GM21528 (cell line): ENCODE measurements at regions not wholly inside any gene's neighbourhood (a gene's known extent, or its start where the extent isn't known, plus 50 kb on each side); places are given as distances from the start of the nearest gene placed in this dataset.

Experiments
- ATAC-seq: cut with Tn5 transposase; IDR thresholded peaks from one replicate; pipeline ENCODE4 v1.9.1; 2021; ENCODE audit warnings: mild to moderate bottlenecking, moderate library complexity; ENCODE audit not compliant: unreplicated experiment, low FRiP score

DNA sequence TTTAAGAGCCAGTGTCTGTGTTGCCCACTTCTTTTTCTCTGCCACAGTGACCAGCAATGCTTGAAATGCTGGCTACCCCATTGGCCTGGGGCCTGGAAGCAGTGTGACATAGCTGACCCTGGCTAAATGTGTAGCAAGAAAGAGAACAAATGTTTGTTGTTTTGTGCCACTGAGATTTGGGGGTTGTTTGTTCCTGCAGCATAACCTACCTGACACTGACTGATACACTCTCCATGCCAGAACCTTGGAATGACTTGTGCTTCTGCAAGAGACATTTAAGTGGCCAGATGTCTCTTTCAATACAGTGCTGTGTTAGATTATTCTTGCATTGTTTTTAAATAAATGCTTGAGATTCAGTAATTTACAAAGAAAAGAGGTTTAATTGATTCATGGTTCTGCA is 411.5 kb downstream of the TYW1 start:
- no peak for ATAC-seq

DNA sequence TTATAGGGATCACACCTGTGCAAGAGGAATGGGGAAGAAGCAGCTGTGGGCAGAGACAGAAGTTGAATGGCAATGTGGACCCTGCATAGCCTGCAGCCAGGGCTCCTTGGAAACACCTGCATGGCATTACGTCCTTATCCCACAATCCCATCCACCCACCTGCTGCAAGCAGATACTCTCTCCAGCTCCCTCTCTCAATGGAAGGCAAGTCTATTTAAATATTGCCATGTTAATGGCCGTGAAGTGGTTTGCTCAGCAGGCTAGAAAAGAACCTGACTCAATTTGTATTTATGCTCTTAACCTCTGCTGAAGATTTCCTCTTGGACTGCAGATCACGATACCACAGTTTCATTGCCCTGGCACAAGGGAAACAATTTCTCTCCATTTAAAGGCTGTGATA is 417.0 kb downstream of the TYW1 start:
- no peak for ATAC-seq

DNA sequence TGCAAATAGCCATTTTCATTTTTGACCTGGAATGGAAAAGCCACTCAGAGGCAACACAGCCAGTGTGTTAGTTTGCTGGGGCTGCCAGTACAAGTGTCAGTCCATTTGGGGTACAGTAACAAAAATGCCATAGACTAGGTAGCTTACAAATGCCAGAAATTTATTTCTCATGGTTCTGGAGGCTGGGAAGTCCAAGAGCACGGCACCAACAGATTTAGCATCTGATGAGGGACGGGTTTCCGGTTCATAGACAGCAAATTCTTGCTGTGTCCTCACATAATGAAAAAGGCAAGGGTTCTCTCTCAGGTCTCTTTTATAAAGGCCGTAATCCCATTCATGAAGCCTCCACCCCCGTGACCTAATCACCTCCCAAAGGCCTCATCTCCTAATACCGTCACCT is 418.2 kb downstream of the TYW1 start:
- no peak for ATAC-seq

DNA sequence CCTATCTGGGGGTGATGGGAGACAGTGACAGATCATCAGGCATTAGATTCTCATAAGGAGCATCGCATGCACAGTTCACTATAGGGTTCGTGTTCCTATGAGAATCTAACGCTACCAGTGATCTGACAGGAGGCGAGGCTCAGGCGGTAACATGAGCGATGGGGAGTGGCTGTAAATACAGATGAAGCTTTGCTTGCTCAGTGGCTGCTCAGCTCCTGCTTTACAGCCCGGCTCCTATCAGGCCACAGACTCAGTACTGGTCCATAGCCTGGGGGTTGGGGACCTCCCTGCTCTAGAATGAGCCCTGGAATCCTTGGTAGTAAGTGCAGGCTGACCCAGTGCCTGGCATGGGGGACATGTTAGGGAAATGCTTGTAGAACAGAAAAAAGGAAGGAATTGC is 426.0 kb downstream of the TYW1 start:
- no peak for ATAC-seq

DNA sequence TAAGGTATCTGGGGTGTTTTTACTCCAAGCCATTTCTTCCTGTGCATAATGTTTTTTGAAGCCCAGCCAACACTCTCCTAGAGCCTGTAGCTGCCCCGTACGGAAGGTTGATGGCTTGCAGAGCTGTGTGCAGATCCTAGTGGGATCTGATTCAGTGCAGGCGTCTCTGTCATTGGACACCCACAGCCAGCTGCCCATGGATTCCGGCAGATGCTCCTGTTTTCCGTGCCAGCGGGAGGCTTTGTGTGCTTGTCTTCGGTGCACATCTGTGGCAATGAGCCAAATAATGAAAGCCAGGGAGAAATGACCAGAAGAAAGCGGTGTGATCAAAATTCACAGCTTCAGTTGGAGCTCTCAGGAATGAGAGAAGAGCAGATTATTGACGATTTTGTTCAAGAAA is 426.4 kb downstream of the TYW1 start:
- ATAC-seq: no peak

DNA sequence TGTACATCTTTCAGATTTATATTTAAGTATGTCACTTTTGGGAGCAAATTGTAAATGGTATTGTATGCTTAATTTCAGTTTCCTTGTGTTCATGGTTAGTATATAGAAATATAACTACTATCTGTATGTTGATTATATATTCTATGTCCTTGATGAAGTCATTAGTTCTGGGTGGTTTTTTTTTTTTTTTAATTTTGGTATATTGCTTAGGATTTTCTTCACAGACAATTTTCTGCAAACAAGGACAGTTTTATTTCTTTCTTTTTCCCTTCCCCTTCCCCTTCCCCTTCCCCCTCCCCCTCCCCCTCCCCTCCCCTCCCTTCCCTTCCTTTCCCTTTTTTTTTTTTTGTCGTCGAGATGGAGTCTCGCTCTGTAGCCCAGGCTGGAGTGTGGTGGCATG is 430.0 kb downstream of the TYW1 start:
- ATAC-seq: no peak

DNA sequence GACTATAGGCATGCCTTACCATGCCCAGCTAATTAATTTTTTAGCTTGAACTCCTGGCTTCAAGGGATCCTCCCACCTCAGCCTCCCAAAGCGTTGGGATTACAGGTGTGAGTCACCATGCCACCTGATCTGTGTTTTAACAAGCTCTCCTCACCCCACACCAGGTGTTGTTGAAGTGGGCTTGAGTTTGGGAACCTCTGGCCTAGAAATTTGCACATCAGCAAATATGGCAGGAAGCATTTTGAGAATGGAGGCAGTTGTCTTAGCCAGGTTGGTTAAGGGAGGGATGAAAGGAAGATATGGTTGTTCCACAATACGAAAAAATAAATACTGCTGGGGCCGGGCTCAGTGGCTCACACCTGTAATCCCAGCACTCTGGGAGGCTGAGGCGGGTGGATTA is 433.1 kb downstream of the TYW1 start:
- ATAC-seq: no peak

DNA sequence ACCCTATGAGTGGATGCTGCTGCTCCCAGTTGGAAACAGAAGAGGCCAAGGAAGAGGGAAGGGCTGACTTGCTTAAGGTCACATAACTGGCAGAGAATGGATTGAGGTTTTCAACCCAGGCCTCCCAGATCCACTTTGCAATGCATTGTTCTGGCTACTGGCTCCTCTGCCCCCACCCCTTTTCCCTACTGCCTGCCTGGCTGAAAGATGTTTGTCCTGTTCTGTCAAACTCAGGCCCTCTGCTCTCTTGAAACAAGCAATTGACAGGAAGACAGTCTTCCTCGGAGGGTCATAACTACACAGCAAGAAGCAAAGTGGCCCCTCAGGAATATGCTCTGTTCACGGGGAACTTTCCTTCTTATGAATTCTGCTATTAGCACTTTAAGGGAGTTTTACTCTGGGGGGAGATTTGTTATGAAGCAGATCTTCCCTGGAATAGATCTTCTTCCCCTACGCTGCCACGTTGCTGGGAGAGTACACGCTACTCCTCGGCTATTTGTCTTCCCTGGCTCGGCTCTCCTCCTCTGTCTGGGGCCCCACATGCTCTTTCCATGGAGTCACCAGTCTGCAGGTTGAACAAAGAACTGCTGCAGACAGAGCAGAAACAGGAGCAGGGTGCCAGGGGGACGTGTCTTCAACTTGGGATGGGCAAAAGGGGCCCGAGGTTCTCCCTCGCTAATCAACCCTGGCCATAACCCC is 436.1 kb downstream of the TYW1 start:
- ATAC-seq: no peak

DNA sequence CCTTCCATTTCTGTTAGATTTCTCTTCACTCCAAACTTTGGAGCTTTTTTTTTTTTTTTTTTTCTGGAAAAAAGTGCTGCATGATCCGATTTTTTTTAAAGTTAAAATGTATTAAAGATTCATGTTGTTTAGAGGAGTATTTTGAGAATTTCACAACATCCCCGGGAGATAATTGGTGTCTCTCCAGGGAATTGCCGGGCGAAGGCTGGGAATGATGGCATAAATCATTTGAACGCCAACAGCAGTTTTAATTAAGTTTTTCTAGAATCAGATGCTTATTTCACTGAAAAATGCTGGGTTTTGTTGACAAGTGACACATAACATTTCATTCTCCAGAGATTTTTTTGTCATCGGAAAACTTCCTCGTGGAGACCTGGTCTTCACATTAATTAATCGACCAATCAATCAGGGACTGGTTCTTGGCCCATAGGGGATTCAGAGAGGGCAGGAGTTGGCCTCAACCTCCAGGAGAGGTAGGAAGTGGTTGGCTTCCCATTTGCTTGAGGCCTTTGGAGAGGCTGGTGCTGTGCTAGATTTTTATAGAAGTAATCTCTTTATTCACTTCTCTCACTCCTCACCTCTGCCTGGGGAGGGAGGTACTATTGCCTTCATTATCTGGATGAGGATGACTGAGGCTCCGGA is 439.4 kb downstream of the TYW1 start:
- no peak for ATAC-seq

DNA sequence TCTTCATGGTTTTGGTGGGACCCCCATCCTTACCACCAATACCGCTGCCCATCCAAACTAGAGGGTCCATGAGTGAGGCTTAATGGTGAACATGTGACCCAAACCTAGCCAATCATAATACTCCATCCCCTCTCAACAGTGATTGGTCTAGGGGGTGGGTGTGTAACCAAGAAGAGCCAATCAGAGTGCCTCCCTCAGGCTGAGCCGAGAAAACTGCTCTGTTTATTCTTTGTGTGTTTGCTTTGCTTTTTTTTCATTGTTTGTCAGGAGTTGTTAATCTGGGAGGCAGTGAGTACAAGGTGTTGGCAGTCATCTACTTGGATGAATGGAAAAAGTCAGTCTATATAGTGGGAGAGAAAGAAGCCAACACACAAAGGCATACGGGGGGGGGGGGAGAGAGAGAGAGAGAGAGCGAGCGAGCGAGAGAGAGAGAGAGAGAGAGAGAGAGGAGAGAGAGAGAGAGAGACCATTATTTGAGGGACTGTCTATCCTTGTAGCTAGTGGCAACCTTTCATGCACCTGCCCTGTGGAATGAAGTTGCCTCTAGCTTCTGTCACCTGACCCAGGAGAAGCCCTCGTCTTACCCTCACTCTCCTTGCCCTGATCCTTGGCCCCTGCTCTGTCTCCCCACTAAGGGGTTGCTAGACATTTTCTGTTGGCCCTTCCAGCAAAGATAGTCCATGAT is 441.7 kb downstream of the TYW1 start:
- no peak for ATAC-seq

DNA sequence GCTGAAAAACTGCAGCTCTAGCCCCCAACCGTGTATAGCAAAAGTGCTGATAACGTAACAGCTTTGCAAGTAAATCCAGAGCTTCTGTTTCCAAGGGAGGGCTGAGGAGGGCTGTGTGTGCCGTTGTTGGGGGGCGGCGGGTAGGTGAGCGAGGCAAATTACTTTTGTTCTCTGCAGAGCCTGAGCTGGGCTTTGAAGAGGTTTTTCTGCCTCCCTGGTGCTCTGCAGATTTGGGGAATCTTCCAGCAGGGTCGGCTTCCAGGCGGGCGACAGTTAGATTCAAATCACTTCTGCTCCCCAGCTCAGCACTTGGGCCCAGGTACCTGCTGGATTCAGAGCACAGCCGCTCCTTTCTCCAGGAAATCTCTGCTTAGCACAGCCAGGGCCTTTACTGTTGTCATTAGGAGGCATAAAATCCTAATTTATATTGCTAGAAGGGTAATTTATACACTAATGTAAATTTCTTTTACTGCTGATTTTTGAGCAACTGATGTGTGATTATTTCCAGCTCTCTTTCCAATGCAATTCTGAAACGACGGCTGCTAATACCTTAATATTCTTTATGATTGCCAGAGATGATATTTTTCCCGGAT is 442.4 kb downstream of the TYW1 start:
- ATAC-seq: no peak

DNA sequence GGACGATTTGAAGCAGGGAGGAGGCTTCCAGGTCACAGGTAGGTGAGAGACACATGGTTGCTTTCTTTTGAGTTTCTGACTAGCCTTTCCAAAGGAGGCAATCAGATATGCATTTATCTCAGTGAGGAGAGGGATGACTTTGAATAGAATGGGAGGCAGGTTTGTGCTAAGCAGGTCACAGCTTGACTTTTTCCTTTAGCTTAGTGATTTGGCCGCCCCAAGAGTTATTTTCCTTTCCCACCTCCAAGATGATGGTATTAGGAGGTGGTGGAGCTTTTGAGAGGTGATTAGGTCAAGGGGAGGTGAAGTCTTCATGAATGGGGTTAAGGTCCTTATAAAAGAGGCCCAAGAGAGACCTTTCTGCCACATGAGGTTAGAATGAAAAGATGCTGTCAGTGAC is 443.7 kb downstream of the TYW1 start:
- ATAC-seq: no peak

DNA sequence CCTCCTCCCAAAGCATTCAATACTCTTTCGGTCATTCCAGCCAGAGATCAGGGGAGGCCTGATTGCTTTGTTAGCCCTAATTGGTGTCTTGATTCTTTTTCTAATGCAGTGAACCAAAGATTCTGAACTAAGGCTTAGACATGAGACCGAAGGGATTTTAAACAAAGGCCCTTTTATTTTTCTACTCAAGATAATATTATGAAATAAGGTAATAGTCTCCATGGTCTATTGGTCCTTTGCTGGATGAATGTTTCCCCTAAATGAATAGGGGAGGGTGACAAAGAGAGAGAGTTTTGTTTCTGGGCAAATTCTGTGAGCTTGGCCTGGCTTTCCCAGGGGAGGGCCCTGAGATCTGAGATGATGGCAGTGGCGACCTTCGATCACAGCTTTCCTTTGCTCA is 449.1 kb downstream of the TYW1 start:
- ATAC-seq: no peak

DNA sequence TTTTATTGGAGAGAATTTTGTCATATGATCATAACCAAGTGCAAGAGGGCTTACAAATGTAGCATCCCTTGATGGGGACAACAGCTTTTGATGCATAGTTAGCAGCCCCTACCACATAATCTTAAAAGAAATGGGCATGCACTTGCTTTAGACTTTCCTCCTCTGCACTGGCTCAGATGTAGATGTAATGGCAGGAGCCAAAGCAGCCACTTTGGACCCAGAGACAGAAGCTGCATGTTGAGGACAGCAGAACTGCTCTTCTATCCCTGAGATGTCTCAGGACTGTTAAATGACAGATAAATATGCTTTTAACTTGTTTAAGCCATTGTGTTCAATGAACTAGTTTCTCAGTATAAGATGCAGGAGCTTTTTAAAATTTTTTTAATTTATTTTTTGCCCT is 450.7 kb downstream of the TYW1 start:
- ATAC-seq: no peak

DNA sequence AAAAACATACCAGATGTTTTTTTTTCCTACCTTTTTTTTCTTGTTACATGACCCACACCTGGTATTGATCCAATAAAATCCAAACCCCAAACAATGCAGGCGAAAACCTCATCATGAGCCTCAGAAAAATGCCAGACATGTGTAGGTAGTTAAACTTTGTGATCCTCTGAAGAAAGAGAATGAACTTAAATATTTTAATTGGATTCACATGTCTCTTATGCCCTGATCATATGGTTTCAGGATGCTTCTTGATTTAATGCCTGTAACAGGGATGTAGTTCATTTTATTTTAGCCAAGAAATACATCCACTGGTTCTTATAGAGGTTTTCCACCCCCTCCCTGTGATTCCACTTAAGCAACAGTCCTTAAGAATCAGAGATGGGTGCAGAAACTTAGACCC is 451.6 kb downstream of the TYW1 start:
- ATAC-seq: no peak

DNA sequence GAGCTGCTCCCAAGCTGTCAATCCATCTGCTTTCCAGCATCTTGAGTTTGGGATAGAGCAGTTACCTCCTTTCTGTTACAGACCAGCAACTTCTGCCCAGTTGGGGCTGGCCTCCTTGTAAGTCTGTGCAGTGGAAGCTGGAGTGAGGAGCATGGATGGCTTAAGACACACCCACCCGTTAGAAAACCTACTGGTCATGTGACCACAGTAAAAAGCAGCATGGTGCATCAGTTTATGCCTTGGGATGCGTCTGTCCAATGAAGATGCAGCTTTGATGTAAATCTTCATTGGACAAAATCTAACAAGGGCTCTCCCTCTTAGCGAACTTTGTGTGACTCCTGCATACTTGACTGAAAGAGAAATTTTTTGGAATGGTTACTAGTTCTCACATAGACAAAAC is 453.5 kb downstream of the TYW1 start:
- ATAC-seq: no peak

DNA sequence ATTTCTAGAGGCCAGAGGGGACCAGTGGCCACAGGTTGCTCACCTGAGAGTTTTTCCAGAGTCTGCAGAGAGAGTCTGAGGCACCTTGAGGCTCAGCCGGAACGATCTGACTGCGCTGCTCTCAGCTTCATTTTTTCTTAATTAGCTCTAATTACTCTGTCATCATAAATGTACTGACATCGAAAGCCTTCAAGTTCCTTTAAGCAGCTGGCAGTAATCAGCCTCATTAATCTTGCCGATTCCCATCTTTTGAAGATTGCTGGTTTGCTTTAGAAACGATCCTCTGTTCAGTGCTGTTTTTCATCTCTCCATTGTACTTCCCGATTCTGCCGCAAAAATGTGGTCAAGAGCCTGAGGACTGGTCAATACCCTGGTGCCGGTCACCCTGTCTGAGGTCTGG is 454.7 kb downstream of the TYW1 start:
- no peak for ATAC-seq

DNA sequence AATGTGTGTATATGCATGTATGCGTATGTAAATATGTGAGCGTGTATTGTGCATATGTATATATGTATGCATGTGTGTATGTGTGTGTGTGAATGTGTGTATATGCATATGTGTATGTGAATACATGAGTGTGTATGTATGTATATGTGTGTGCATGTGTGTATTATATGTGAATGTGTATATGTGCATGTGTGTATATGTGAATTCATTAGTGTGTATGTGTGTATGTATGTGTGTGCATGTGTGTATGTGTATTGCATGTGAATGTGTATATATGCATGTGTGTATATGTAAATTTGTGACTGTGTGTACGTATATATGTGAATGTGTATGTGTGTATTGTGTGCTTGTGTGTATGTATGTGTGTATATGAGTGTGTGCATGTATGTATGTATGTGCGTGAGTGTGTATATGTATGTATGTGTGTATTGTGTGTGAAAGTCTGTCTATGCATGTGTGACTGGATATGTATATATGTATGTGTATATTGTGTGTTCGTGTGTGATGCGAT is 455.9 kb downstream of the TYW1 start:
- ATAC-seq: no peak

DNA sequence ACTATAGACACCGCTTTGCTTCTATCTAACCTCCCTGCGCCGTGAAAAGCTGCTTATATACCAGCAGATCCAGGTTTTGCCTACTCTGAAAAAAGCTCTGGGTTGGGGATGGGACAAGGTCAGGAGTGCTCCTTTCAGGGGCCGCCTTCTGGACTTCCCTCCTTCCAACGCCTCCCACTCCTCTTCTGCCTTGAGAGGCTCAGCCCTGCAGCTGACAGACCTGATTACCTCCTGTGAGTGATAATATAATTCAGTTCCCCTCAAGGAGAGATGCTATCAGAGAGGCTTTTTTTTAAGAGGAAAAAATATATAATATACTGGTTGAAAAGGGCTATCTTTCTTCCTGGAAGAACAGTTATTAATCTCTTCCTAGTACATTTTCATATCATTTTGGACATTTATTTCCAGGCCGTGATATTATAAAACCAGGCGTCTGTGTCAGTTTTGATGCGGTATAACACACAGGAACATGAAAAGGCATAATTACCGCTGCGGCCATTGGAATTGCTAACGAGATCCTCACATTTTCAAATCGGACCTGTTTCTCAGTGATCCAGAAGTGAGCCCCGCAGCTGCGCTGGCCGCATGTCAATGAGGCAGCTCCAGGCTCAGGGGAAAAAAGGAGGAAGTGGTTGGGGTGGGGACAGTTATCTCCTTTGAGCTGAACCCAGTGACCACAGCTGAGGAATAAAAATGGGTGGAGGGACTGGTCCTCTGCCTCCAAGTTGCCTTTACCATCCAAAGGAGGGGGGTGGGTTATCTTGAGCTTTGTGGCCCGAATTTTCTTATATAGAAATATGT is 457.1 kb downstream of the TYW1 start:
- no peak for ATAC-seq

DNA sequence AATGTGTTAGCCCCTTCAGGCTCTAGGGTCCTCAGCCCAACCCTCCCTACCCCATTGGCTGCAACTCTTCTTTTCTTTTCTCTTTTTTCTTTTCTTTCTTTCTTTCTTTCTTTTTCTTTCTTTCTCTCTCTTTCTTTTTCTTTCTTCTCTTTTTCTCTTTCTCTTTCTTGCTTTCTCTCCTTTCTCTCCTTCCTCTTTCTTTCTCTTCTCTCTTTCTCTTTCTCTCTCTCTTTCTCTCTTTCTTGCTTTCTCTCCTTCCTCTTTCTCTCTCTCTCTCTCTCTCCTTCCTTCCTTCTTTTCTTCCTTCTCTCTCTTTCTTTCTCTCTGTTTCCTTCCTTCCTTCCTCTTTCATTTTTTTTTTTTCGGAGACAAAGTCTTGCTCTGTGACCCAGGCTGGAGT is 458.9 kb downstream of the TYW1 start:
- no peak for ATAC-seq

DNA sequence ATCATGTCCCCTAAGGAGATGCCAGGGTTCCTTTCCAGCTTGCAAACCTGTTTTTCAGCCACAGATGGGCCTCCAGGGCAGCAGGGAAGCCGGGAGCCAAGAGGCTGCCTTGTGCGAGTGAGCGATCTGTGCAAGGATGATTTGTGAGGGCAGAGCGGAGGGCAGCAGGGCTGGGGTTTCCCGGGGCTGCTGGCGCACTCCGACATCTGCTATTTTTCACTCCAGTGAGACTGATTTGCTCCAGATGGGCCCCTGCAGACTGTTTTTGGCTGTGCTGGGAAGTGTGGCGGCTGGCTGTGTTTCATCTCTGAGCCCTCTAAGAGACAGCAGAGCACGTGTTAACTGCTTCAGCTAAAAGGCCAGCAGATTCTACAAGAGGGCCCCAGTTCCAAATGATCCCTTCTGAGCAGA is 466.2 kb downstream of the TYW1 start:
- no peak for ATAC-seq
